CD14-positive monocyte (primary cell): ENCODE measurements at regions not wholly inside any gene's neighbourhood (a gene's known extent, or its start where the extent isn't known, plus 50 kb on each side); places are given as distances from the start of the nearest gene placed in this dataset.

ENCODE experiments used
- DNase-seq, 3 donors: peaks; one replicate each; pipeline ENCODE4 v3.0.0-alpha.2; 2011 to 2022
- H2AFZ ChIP-seq: 2 replicates; pipeline ENCODE4 v1.6.0; 2012; ENCODE audit warnings: mild to moderate bottlenecking, low read depth, low read length, inconsistent platforms; ENCODE audit not compliant: insufficient read depth, poor library complexity, severe bottlenecking
- H3K27ac ChIP-seq, 2 donors: 1 replicate in 1 of 2; 2 replicates in 1 of 2; pipeline ENCODE4 v1.5.1; 2012 to 2013; ENCODE audit warnings: low read length in 2 of 2, control low read depth in 1 of 2, inconsistent platforms in 1 of 2, low read depth in 1 of 2, mild to moderate bottlenecking in 1 of 2
- H3K27me3 ChIP-seq, 2 donors: one replicate each; pipeline versions ENCODE4 v1.6.0 to v1.6.1; 2011 to 2013; ENCODE audit warnings: low read length in 2 of 2; ENCODE audit not compliant: control insufficient read depth in 2 of 2, insufficient read depth in 2 of 2
- H3K36me3 ChIP-seq, 2 donors: replicated peaks in 1 of 2; 1 replicate in 1 of 2; 2 replicates in 1 of 2; pipeline versions ENCODE4 v1.5.1 to v1.6.1; 2012 to 2013; ENCODE audit warnings: low read length in 2 of 2, control low read depth in 1 of 2, inconsistent platforms in 1 of 2, mild to moderate bottlenecking in 1 of 2; ENCODE audit not compliant: insufficient read depth in 2 of 2, control insufficient read depth in 1 of 2
- H3K4me1 ChIP-seq, 2 donors: 1 replicate in 1 of 2; 2 replicates in 1 of 2; pipeline versions ENCODE4 v1.5.1 to v1.6.1; 2012 to 2013; ENCODE audit warnings: low read length in 2 of 2, control low read depth in 1 of 2, inconsistent platforms in 1 of 2, mild to moderate bottlenecking in 1 of 2, moderate library complexity in 1 of 2; ENCODE audit not compliant: insufficient read depth in 2 of 2, control insufficient read depth in 1 of 2
- H3K4me2 ChIP-seq: replicated peaks from 2 replicates; pipeline ENCODE3; 2012; ENCODE audit warnings: low read length, moderate library complexity, mild to moderate bottlenecking; ENCODE audit not compliant: poor library complexity, severe bottlenecking; ENCODE audit errors: extremely low read depth
- H3K4me3 ChIP-seq, 3 experiments: fragments of 200-600 bp in 1 of 3; sonication (generic) in 1 of 3; replicated peaks in 1 of 3; 1 replicate in 2 of 3; 2 replicates in 1 of 3; pipeline ENCODE4 v1.5.1; 2011 to 2013; ENCODE audit warnings: low read length in 3 of 3, mild to moderate bottlenecking in 3 of 3, control low read depth in 2 of 3, low read depth in 2 of 3, inconsistent platforms in 1 of 3, moderate library complexity in 1 of 3
- H3K79me2 ChIP-seq: 2 replicates; pipeline ENCODE4 v1.6.0; 2012; ENCODE audit warnings: mild to moderate bottlenecking, control low read depth, inconsistent platforms, low read length, moderate library complexity; ENCODE audit not compliant: insufficient read depth
- H3K9ac ChIP-seq: 2 replicates; pipeline ENCODE4 v1.6.0; 2017; ENCODE audit warnings: low read length, mild to moderate bottlenecking; ENCODE audit not compliant: insufficient read depth, poor library complexity, severe bottlenecking
- H3K9me3 ChIP-seq, 2 donors: replicated peaks in 1 of 2; 1 replicate in 1 of 2; 2 replicates in 1 of 2; pipeline versions ENCODE4 v1.5.1 to v1.6.1; 2012 to 2013; ENCODE audit warnings: low read length in 2 of 2, control low read depth in 1 of 2; ENCODE audit not compliant: control insufficient read depth in 1 of 2, insufficient read depth in 1 of 2
- H4K20me1 ChIP-seq: 2 replicates; pipeline ENCODE4 v1.6.0; 2012; ENCODE audit warnings: mild to moderate bottlenecking, low read length, control low read depth, moderate library complexity; ENCODE audit not compliant: insufficient read depth
- H3K27ac Mint-ChIP-seq, 7 donors: one replicate each; pipeline ENCODE4 v1.8.0; 2020; ENCODE audit warnings: mild to moderate bottlenecking in 7 of 7, mixed read lengths in 7 of 7, moderate library complexity in 6 of 7, inconsistent platforms in 2 of 7
- H3K27me3 Mint-ChIP-seq, 3 donors: one replicate each; pipeline ENCODE4 v1.8.0; 2021 to 2022; ENCODE audit warnings: low read depth in 3 of 3, mild to moderate bottlenecking in 3 of 3, mixed read lengths in 3 of 3, moderate library complexity in 3 of 3, inconsistent platforms in 1 of 3
- H3K36me3 Mint-ChIP-seq, 2 donors: one replicate each; pipeline ENCODE4 v1.8.0; 2020; ENCODE audit warnings: mixed read lengths in 2 of 2, inconsistent platforms in 1 of 2, mild to moderate bottlenecking in 1 of 2
- H3K4me1 Mint-ChIP-seq: one replicate; pipeline ENCODE4 v1.8.0; 2020; ENCODE audit warnings: mild to moderate bottlenecking, mixed read lengths
- H3K4me3 Mint-ChIP-seq, 2 donors: one replicate each; pipeline ENCODE4 v1.8.0; 2020; ENCODE audit warnings: mild to moderate bottlenecking in 2 of 2, mixed read lengths in 2 of 2, moderate library complexity in 1 of 2
- H3K9me3 Mint-ChIP-seq, 7 donors: one replicate each; pipeline ENCODE4 v1.8.0; 2020 to 2022; ENCODE audit warnings: mixed read lengths in 7 of 7, mild to moderate bottlenecking in 6 of 7, moderate library complexity in 6 of 7, inconsistent platforms in 2 of 7
- CTCF ChIP-seq: fragments of 200-600 bp; IDR thresholded peaks from one replicate; pipeline ENCODE4 v1.8.0; 2022; ENCODE audit warnings: antibody characterized with exemption, mild to moderate bottlenecking
- WGBS: methylation state at CpG from one replicate; pipeline ENCODE4 v1.1.5; 2013; ENCODE audit warnings: missing lambda C conversion rate; ENCODE audit not compliant: insufficient coverage; 5-methylcytosine and 5-hydroxymethylcytosine counted together
- intact Hi-C, 2 donors: fragments of 100-400 bp; cut with micrococcal nuclease; formaldehyde crosslinking; loops; one replicate each; pipeline versions ENCODE4 v1.15.0 to v1.15.1; 2023

DNA sequence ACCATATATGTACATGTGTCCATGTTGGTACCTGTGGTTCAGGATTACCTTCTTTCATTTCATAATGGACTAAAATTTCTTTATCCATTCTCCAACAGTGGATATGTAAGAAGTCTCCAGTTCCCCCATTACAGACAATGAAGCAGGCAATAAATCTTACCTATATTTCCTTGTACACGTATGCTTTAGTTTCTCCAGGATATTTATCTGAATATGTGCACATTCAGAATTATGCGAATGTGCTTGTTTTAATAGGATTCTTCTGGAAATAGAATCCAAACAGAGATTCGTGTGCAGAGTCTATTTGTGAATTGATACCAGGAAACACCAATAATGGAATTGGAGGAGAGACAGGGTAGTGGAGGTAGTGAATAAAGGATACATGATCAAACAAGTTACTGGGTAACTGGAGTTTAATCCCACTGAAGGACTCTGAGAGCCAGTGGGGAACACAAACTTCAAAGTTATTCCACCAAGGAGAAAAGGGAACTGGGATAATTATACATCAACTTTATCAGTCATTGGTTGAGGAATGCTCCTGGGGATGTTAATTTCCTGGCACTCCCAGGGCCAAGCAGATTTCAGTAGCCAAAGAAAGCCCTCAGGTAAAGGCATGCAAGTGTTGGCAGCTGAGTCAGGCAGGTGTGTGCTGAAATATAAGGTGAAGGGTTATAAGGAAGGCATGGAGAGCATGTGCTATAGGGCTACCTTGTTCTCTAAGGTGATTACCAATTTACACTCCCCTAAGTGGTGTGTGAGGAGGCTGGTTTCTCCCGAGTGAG lies 374.9 kb upstream of the PBX1 start:
- Mint-ChIP-seq H3K27ac (no peak overlapping the region), H3K36me3 (no peaks in the 10 kb centered on the region), H3K9me3 (peaks cover 3 to 17% (median 7%) of the 10 kb centered on the region in 7 donors), H3K4me3 (no peak overlapping the region), H3K27me3 (no peaks in the 10 kb centered on the region), H3K4me1 (no peaks in the 10 kb centered on the region)
- no peaks in the 10 kb centered on the region for H3K4me1 ChIP-seq
- H3K79me2 ChIP-seq: no peaks in the 10 kb centered on the region
- WGBS: 100% methylated on average over 2 of the region's 4 CpGs
- no peak overlapping the region for H3K27ac ChIP-seq
- DNase-seq: no peak
- H3K36me3 ChIP-seq: no peaks in the 10 kb centered on the region
- no peak for TF ChIP-seq CTCF
- no peak overlapping the region for H3K4me3 ChIP-seq
- H3K27me3 ChIP-seq: no peaks in the 10 kb centered on the region
- H3K4me2 ChIP-seq: no peak overlapping the region
- peaks cover 2 to 19% of the 10 kb centered on the region in 2 donors for H3K9me3 ChIP-seq
- H4K20me1 ChIP-seq: no peaks in the 10 kb centered on the region
- H3K9ac ChIP-seq: no peak overlapping the region
- intact Hi-C loops: no loop called here
- no peak overlapping the region for H2AFZ ChIP-seq

DNA sequence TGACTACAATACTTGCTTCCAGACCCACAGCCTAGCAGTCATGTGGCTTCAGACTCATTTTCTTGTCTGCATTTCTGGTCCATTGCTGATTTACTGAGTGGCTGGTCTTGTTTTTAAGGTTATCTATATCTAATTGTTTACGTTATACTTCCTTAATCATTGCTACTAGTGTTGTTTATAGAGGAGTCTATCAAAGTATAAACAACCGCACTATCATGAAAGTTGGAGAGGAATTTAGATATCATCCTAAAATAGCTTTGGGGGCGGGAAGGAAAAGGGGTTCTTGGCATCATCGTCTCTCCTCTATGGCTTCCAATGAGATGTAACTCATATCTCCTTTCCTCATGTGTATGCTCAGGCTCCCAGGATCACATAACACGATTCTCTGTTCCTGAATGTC lies 372.1 kb upstream of the PBX1 start:
- H3K9me3 Mint-ChIP-seq: peaks cover 3 to 17% (median 9%) of the 10 kb centered on the region in 7 donors
- H3K36me3 Mint-ChIP-seq: no peaks in the 10 kb centered on the region
- Histone ChIP-seq H4K20me1 (no peaks in the 10 kb centered on the region), H2AFZ (no peak overlapping the region), H3K4me3 (no peak overlapping the region), H3K4me2 (no peak overlapping the region), H3K4me1 (no peaks in the 10 kb centered on the region), H3K79me2 (no peaks in the 10 kb centered on the region), H3K9me3 (peaks cover 6 to 21% of the 10 kb centered on the region in 2 donors), H3K27ac (no peak overlapping the region), H3K27me3 (no peaks in the 10 kb centered on the region), H3K9ac (no peak overlapping the region), H3K36me3 (no peaks in the 10 kb centered on the region)
- intact Hi-C loops: no loop called here
- no peaks in the 10 kb centered on the region for H3K4me1 Mint-ChIP-seq
- no peak overlapping the region for H3K27ac Mint-ChIP-seq
- WGBS: no CpG with 5 or more reads among the region's 5 CpGs
- no peaks in the 10 kb centered on the region for H3K27me3 Mint-ChIP-seq
- TF ChIP-seq CTCF: no peak
- no peak for DNase-seq
- H3K4me3 Mint-ChIP-seq: no peak overlapping the region
